Mammary epithelial cell (primary cell): ENCODE measurements at regions not wholly inside any gene's neighbourhood (a gene's known extent, or its start where the extent isn't known, plus 50 kb on each side); places are given as distances from the start of the nearest gene placed in this dataset.

Experiments used
- EZH2 ChIP-seq: IDR thresholded peaks from 2 replicates; pipeline ENCODE4 v1.6.1; 2012; ENCODE audit warnings: low read length, inconsistent platforms, borderline replicate concordance
- TF ChIP-seq, protein P1 (sequence below), 2 donors: IDR thresholded peaks in 1 of 2; conservative IDR thresholded peaks in 1 of 2; 2 replicates each; pipeline ENCODE4 v1.5.1; 2011 to 2012; ENCODE audit warnings: inconsistent platforms in 2 of 2, low read length in 2 of 2, mild to moderate bottlenecking in 2 of 2, control low read depth in 1 of 2, low read depth in 1 of 2; ENCODE audit not compliant: insufficient read depth in 1 of 2; ENCODE audit errors: extremely low read depth in 1 of 2

DNA sequence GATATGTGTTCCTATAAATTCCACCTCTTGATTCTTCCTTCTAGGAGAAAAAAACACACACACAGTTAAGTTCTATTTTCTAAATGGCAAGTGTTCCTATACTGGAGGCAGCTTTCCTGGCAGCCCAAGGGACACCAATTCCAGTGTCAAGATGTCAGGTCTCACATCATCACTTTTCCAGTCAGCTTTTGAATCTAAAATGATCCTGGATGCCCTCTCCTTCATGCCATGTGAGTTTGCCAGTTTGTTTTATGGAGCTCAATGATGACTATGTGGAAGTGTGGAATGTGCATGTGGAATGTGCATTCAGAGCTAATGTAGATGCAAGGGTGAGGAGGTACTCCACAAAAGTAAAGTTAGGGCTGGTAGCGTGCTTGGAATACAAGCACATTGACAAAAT lies 269.3 kb upstream of the NMUR2 start:
- TF ChIP-seq, protein P1, sequence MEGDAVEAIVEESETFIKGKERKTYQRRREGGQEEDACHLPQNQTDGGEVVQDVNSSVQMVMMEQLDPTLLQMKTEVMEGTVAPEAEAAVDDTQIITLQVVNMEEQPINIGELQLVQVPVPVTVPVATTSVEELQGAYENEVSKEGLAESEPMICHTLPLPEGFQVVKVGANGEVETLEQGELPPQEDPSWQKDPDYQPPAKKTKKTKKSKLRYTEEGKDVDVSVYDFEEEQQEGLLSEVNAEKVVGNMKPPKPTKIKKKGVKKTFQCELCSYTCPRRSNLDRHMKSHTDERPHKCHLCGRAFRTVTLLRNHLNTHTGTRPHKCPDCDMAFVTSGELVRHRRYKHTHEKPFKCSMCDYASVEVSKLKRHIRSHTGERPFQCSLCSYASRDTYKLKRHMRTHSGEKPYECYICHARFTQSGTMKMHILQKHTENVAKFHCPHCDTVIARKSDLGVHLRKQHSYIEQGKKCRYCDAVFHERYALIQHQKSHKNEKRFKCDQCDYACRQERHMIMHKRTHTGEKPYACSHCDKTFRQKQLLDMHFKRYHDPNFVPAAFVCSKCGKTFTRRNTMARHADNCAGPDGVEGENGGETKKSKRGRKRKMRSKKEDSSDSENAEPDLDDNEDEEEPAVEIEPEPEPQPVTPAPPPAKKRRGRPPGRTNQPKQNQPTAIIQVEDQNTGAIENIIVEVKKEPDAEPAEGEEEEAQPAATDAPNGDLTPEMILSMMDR (conservative IDR thresholded peaks at IDR 0.05 in 1 of 2, IDR thresholded peaks at IDR 0.05 in 1 of 2; ENCODE audit: extremely low read depth in 1 of 2, insufficient read depth in 1 of 2, low read depth in 1 of 2, low read length in 2 of 2): no peak
- no peak for TF ChIP-seq EZH2
